ENCODE measurements at regions not wholly inside any gene's neighbourhood (a gene's known extent, or its start where the extent isn't known, plus 50 kb on each side); places are given as distances from the start of the nearest gene placed in this dataset.
A peak's percentile ranks its signal among the peaks of the same experiment; 100 is the strongest.

GRCh38 chr5:143870362-143870761 is 58.4 kb downstream of the HMHB1 start:
- no peaks in the 10 kb centered on the region for H3K36me3 ChIP-seq (ENCODE audit: insufficient read depth, insufficient read length, low read length)
- H3K4me1 ChIP-seq (ENCODE audit: insufficient read depth, insufficient read length) = no peaks in the 10 kb centered on the region
- H3K27me3 ChIP-seq (ENCODE audit: insufficient read depth, insufficient read length) = no peaks in the 10 kb centered on the region
- H3K9ac ChIP-seq (ENCODE audit: insufficient read length, low read depth) = no peak overlapping the region
- no peak for DNase-seq (ENCODE audit: low read depth, low spot score)
- H3K4me3 ChIP-seq (ENCODE audit: insufficient read length, low read depth) = no peak overlapping the region
- H3K9me3 ChIP-seq (ENCODE audit: insufficient read depth, low read length) = no peaks in the 10 kb centered on the region
- no peak for TF ChIP-seq ZNF274 (IDR thresholded peaks at IDR 0.05; ENCODE audit: low read depth, low read length)
- TF ChIP-seq SUZ12 (IDR thresholded peaks at IDR 0.05; ENCODE audit: extremely low read depth, insufficient read depth, insufficient read length) = no peak

DNA sequence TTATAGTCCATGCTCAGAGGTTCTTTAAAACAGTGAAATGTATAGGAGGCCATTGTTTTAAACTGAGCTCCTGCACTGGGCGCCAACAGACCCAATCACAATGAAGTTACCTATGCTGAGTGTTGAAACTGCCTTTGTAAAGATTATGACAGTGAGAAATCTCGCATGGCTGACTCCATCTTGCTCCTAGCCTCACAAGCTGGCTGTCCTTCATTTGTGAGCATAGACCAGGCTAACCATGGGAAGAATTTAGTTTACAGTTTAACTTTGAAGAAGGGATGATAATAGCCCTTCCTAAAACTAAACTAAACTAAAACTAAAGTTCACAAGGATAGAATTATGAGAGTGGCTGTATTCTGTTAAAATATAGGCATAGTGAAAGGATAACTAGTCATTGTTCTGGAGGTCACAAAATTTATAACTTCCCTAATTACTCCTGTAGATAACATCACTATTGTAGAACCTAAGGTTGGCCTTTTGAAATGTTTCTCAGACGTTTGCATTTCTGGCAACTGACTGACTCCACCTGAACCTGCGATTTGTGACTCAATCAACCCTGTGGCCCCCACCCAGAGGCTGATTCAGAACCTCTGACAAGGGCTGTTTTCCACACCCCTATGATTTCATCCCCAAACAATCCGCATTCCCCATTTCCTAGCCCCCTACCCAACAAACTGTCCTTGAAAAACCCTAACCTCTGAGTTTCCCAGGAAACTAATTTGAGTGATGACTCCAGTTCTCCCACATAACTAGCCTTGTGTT is 59.1 kb downstream of the HMHB1 start:
- H3K4me1 ChIP-seq (ENCODE audit: insufficient read depth, insufficient read length) = no peaks in the 10 kb centered on the region
- no peak overlapping the region for H3K4me3 ChIP-seq (ENCODE audit: insufficient read length, low read depth)
- DNase-seq (ENCODE audit: low read depth, low spot score) = peak; percentile 9
- no peaks in the 10 kb centered on the region for H3K36me3 ChIP-seq (ENCODE audit: insufficient read depth, insufficient read length, low read length)
- H3K9me3 ChIP-seq (ENCODE audit: insufficient read depth, low read length) = no peaks in the 10 kb centered on the region
- no peaks in the 10 kb centered on the region for H3K27me3 ChIP-seq (ENCODE audit: insufficient read depth, insufficient read length)
- TF ChIP-seq ZNF274 (IDR thresholded peaks at IDR 0.05; ENCODE audit: low read depth, low read length) (no peak), SUZ12 (IDR thresholded peaks at IDR 0.05; ENCODE audit: extremely low read depth, insufficient read depth, insufficient read length) (no peak), YY1 (IDR thresholded peaks at IDR 0.05; ENCODE audit: insufficient read depth, insufficient read length) (no peak)
- no peak overlapping the region for H3K9ac ChIP-seq (ENCODE audit: insufficient read length, low read depth)

GRCh38 chr5:143871672-143872071 is 59.7 kb downstream of the HMHB1 start:
- DNase-seq (ENCODE audit: low read depth, low spot score) = peak; percentile 18
- no peak for TF ChIP-seq SUZ12 (IDR thresholded peaks at IDR 0.05; ENCODE audit: extremely low read depth, insufficient read depth, insufficient read length)
- no peak for TF ChIP-seq ZNF274 (IDR thresholded peaks at IDR 0.05; ENCODE audit: low read depth, low read length)
- no peak for TF ChIP-seq YY1 (IDR thresholded peaks at IDR 0.05; ENCODE audit: insufficient read depth, insufficient read length)
- Histone ChIP-seq H3K4me3 (ENCODE audit: insufficient read length, low read depth) (no peak overlapping the region), H3K9ac (ENCODE audit: insufficient read length, low read depth) (no peak overlapping the region), H3K4me1 (ENCODE audit: insufficient read depth, insufficient read length) (no peaks in the 10 kb centered on the region), H3K36me3 (ENCODE audit: insufficient read depth, insufficient read length, low read length) (no peaks in the 10 kb centered on the region), H3K9me3 (ENCODE audit: insufficient read depth, low read length) (no peaks in the 10 kb centered on the region), H3K27me3 (ENCODE audit: insufficient read depth, insufficient read length) (no peaks in the 10 kb centered on the region)

GRCh38 chr5:143874312-143874711 is 62.4 kb downstream of the HMHB1 start:
- Histone ChIP-seq H3K4me3 (ENCODE audit: insufficient read length, low read depth) (no peak overlapping the region), H3K4me1 (ENCODE audit: insufficient read depth, insufficient read length) (no peaks in the 10 kb centered on the region), H3K27me3 (ENCODE audit: insufficient read depth, insufficient read length) (no peaks in the 10 kb centered on the region), H3K36me3 (ENCODE audit: insufficient read depth, insufficient read length, low read length) (no peaks in the 10 kb centered on the region), H3K9me3 (ENCODE audit: insufficient read depth, low read length) (no peaks in the 10 kb centered on the region), H3K9ac (ENCODE audit: insufficient read length, low read depth) (no peak overlapping the region)
- no peak for DNase-seq (ENCODE audit: low read depth, low spot score)
- no peak for TF ChIP-seq YY1 (IDR thresholded peaks at IDR 0.05; ENCODE audit: insufficient read depth, insufficient read length)
- no peak for TF ChIP-seq SUZ12 (IDR thresholded peaks at IDR 0.05; ENCODE audit: extremely low read depth, insufficient read depth, insufficient read length)
- no peak for TF ChIP-seq ZNF274 (IDR thresholded peaks at IDR 0.05; ENCODE audit: low read depth, low read length)

- no peaks in the 10 kb centered on the region for H3K36me3 ChIP-seq (ENCODE audit: insufficient read depth, insufficient read length, low read length)
- no peak overlapping the region for H3K9ac ChIP-seq (ENCODE audit: insufficient read length, low read depth)
- no peaks in the 10 kb centered on the region for H3K27me3 ChIP-seq (ENCODE audit: insufficient read depth, insufficient read length)
- H3K9me3 ChIP-seq (ENCODE audit: insufficient read depth, low read length) = no peaks in the 10 kb centered on the region
- TF ChIP-seq ZNF274 (IDR thresholded peaks at IDR 0.05; ENCODE audit: low read depth, low read length) = no peak
- TF ChIP-seq SUZ12 (IDR thresholded peaks at IDR 0.05; ENCODE audit: extremely low read depth, insufficient read depth, insufficient read length) = no peak
- no peak for TF ChIP-seq YY1 (IDR thresholded peaks at IDR 0.05; ENCODE audit: insufficient read depth, insufficient read length)
- no peak for DNase-seq (ENCODE audit: low read depth, low spot score)
- H3K4me3 ChIP-seq (ENCODE audit: insufficient read length, low read depth) = no peak overlapping the region
- no peaks in the 10 kb centered on the region for H3K4me1 ChIP-seq (ENCODE audit: insufficient read depth, insufficient read length)
Observed at GRCh38 chr5:143877196-143877595, 65.2 kb downstream of the HMHB1 start.

- no peak for DNase-seq (ENCODE audit: low read depth, low spot score)
- TF ChIP-seq SUZ12 (IDR thresholded peaks at IDR 0.05; ENCODE audit: extremely low read depth, insufficient read depth, insufficient read length) (no peak), ZNF274 (IDR thresholded peaks at IDR 0.05; ENCODE audit: low read depth, low read length) (no peak), YY1 (IDR thresholded peaks at IDR 0.05; ENCODE audit: insufficient read depth, insufficient read length) (no peak)
Observed at GRCh38 chr5:143878430-143878829, 66.5 kb downstream of the HMHB1 start.

DNA sequence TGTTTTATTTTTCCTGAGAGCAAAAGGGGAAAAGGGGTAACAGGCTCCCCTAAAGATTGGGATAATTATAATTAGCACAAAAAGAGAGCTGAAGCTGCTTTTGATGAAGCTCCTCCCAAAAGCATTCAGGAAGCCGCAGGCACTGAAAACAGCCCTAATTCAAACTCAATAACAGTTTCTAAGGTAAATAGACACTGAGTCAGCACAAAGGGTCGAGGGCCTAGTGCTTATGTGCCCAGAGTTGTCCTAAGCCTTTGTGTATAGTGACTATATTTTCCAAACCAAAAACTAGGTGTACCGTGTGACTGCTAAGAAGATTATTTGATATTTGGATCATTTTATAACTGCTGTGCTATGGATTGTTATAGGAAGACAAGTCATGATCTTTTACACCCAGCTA is 67.7 kb downstream of the HMHB1 start:
- no peaks in the 10 kb centered on the region for H3K27me3 ChIP-seq (ENCODE audit: insufficient read depth, insufficient read length)
- H3K36me3 ChIP-seq (ENCODE audit: insufficient read depth, insufficient read length, low read length) = no peaks in the 10 kb centered on the region
- H3K9me3 ChIP-seq (ENCODE audit: insufficient read depth, low read length) = no peaks in the 10 kb centered on the region
- DNase-seq (ENCODE audit: low read depth, low spot score) = no peak
- TF ChIP-seq ZNF274 (IDR thresholded peaks at IDR 0.05; ENCODE audit: low read depth, low read length) = no peak
- no peak overlapping the region for H3K9ac ChIP-seq (ENCODE audit: insufficient read length, low read depth)
- H3K4me3 ChIP-seq (ENCODE audit: insufficient read length, low read depth) = no peak overlapping the region
- no peaks in the 10 kb centered on the region for H3K4me1 ChIP-seq (ENCODE audit: insufficient read depth, insufficient read length)

More at GRCh38 chr5:143878430-143878829, 66.5 kb downstream of the HMHB1 start:
- H3K4me1 ChIP-seq (ENCODE audit: insufficient read depth, insufficient read length) = no peaks in the 10 kb centered on the region
- H3K4me3 ChIP-seq (ENCODE audit: insufficient read length, low read depth) = no peak overlapping the region
- no peaks in the 10 kb centered on the region for H3K27me3 ChIP-seq (ENCODE audit: insufficient read depth, insufficient read length)
- H3K9me3 ChIP-seq (ENCODE audit: insufficient read depth, low read length) = no peaks in the 10 kb centered on the region
- H3K36me3 ChIP-seq (ENCODE audit: insufficient read depth, insufficient read length, low read length) = no peaks in the 10 kb centered on the region
- H3K9ac ChIP-seq (ENCODE audit: insufficient read length, low read depth) = no peak overlapping the region
